Stimulated activated CD4-positive, alpha-beta T cell treated with anti-CD3 and anti-CD28 coated beads, Interleukin-4, amount 100 ng/mL, for 1 hour (primary cell): ENCODE measurements at regions not wholly inside any gene's neighbourhood (a gene's known extent, or its start where the extent isn't known, plus 50 kb on each side); places are given as distances from the start of the nearest gene placed in this dataset.
"Not testable (repeated sequence)": the region's sequence is repeated elsewhere in the genome, so short reads cannot be mapped to it uniquely, and the experiment has no call there.

ENCODE experiments used
- DNase-seq: peaks from one replicate; pipeline ENCODE4 v3.0.0-alpha.2; 2020

DNA sequence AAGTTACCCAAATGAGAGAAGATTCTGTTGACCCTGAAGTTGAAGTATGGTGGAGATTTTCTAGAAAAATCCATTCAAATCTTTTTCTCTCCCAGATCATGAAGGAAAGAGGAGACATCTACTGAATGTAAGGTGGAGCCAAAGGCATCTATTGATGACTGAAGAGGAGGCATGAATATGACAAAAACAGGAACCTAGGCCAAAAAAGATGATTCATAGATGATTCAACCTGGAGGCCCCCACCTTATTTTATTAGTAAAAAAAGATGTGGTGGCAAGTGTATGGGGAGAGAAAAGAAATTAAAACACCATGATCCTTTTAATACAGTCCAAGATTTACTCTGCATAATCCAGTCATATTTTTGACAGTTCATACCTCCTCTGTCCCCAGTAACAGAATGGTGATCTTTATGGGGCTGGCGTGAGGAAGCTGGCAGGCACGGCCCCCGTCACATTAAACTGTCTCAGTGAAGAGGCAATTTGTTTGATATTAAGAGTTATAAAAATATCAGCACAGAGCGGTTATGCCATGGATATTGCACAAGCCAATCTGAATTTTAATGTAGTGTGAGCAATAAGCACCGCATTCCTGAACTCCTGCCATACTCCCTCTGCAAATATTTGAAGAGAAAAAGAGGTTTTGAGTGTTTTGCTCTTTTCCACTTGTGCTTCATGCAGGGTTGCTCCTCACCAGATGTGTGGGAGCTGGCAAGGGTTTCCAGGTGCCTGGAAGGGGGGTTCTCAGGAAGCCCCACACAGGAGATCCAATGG, 94.4 kb downstream of the TRIM43 start:
- DNase-seq, result not testable (repeated sequence)

DNA sequence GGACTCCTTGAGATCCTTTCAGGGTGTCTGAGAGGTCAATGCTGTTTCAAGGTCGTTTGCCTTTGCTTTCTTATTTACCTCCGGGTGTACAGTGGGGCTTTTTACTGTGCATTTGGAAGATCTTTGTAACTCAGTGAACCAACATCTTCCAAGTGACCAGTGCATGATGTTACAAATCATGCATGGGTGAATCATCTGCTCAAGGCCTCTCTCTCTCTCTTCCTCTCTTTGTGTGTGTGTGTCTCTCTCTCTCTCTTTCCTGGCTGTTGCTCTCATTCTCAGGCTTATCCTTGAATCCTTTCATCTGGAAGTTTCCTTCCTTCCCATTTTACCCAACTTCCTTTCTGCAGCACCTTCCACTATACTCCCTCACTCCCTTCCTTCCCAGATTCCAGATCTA, 96.1 kb downstream of the TRIM43 start:
- DNase-seq, result not testable (repeated sequence)

GRCh38 chr2:95691210-95691609, 99.4 kb downstream of the TRIM43 start:
- not testable (repeated sequence) for DNase-seq

DNA sequence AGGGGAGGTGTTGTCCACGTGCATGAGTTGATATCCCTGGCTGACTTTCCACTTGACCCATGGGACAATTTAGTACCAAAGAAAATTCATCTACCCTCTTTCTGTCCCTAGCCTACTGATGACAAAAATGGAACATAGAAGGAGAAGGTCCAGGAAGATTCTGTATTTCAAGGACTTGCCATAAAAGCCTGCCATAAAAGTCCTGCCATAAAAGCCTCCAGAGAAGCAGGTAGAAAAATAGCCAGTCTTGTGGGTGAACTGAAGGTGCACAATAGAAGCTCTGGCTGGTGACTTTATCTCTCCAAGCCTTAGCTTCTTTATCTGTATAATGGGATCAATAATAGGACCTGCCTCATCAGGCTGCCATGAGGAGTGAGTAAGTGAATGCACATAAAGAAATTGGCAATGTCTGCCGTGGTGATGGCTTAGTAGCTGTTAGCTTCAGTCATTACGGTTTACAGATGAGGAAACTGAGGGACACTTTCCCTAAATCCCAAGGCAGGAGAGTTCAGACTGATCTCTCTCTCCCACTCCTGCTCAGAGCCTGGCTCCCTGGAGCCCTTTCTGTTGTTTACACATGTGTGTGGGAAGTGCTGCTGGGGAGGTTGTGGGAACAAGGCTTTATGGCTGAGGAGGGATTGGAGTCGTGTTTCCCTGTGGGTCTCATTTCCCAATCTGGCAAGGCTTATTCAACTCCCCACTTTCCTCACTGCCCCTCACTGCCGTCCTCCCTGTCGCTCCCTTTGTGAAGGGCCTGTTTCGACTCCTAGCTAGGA, 101.5 kb downstream of the TRIM43 start:
- not testable (repeated sequence) for DNase-seq

DNA sequence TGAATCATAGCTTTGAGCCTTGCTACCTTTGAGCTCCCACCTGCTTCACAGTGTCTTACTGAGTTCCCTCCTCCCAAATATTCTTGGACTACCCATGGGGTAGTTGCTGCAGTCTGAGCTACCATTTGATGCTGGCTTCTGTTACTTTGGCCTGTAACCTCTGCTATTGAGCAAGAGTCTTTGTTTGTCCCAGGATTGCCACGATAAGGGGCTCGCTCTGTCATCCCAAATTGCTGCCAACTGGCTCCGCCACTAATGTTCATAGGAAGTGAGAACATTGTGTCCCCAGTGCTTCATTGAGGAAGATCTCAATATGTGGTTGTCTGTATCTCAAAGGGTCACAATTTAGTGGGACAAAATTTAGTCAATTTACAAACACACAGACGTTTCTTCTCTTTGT, 103.8 kb downstream of the TRIM43 start:
- no peak for DNase-seq

- DNase-seq, result no peak
Observed at GRCh38 chr2:95698146-95698545, 106.3 kb downstream of the TRIM43 start.

DNA sequence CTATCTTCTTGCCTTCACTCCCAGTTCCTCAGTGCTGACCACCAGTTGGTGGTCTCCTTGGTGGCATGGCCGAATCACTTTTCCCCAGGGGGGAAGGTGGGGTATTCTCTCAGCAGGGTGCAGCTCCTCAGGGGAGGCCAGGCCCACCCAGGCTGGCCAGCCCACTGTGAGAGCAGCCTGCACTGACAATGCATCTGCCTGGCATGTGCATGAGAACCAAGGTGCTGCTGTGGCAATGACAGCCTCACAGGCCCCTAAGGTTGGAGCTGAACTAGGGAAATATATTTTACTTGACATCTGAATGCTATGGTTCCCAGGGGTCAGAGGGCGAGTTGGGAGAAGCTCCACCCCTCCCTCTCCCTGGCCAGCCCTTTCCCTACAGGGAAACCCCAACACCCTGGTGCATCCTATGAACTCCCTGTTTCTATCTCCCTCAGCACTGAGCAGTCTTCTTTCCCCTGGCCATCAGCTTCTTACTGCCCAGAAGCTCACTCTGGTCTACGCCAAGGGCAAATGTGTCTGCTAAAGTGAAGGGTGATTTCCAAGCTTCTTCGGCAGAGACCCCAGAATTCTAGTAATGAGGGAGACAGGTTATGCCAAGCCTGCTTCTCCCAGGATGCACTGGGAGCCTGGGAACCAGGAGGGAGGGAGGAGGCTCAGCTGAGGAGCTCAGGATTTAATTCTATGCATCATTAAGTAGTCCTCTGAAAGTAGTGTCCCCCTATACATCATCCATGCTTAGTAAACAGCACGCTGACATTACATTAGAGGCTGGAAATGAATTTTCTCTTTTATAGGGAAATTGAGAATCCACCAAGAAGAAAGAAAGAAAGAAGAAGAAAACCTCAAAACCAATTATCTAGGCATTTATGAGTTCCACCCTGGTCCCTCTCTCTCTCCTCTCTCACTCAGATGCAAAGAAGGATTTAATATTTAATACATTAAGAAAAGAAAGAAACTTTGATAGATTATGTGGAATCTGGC, 107.7 kb downstream of the TRIM43 start:
- not testable (repeated sequence) for DNase-seq

GRCh38 chr2:95700519-95700918, 108.7 kb downstream of the TRIM43 start:
- DNase-seq, result no peak

- no peak for DNase-seq
Observed at GRCh38 chr2:95702471-95702870, 110.7 kb downstream of the TRIM43 start.

DNA sequence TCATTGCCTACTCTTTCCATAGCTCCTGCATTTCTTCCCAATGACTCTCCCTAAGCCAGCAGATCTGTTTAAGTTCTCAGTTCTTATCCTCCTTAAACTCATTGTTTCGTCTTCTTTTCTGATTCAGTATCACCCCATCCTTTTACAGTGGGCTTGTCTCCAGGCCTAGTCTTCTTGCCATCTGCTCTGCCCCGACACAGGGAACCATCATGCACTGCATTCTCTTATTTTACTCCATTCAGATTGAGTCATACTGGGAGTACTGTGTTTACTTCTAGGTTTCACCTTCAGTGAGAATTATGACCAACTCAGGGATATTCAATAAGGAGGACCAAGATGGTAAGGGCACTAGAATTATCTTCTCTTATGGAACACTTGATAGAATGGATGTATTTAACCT, 115.4 kb downstream of the TRIM43 start:
- DNase-seq, result not testable (repeated sequence)

GRCh38 chr2:95707837-95708236, 116.0 kb downstream of the TRIM43 start:
- no peak for DNase-seq

DNA sequence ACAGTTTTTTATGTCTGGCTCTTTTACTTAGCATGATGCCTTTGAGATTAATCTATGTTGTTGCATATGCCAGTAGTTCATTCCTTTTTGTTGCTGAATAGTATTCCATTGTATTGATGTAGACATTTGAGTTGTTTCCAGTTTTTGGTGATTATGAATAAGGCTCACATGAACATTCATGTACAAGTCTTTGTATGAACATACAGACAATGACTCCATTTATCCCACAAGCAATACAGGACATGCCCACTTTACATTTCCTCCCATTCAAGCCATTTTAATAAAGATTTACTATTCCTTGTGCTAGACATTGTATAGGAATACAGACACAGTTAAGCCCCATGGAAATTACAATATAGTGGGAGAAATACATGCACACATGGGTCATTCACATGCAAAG, 118.0 kb downstream of the TRIM43 start:
- DNase-seq, result no peak

GRCh38 chr2:95713470-95714177, 121.8 kb downstream of the TRIM43 start:
- not testable (repeated sequence) for DNase-seq

DNA sequence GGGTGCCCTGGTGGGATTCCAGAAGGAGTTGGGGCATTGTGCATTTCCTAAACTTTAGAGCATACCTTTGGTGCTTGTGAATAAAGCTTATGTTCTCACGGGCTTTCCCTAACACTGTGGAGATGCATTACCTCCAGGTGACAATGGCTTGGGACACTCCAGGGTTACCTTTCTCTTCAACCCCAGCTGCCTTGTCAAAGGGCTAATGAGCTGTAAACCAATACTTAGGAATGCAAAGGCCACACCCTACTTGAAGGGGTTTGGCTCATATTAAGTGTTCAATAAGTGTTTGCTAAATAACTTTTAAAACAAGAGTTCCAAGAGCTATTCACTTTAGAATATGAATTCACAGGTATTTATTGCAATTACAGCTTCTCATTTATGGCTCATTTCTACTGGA, 122.6 kb downstream of the TRIM43 start:
- not testable (repeated sequence) for DNase-seq

- no peak for DNase-seq
Observed at GRCh38 chr2:95719473-95720060, 127.8 kb downstream of the TRIM43 start.

DNA sequence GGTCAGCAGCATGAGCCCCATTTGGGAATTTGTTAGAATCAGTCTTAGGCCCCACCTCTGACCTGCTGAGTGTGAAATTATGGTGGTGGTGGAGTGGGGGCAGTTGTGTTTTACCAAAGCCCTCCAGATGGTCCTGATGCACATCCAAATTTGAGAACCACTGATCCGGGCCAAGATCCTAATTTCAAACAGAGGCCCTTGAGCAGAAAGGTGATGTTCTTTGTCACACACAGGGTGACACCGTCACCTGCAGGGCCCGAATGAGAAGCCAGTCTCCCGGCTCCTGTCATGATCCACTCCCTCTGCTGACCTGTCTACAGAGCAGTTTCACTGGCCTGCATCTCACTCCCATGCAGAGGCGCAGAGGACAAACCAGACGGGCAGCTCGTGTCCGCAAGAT, 129.9 kb downstream of the TRIM43 start:
- no peak for DNase-seq

GRCh38 chr2:95722131-95722697, 130.4 kb downstream of the TRIM43 start:
- no peak for DNase-seq

DNA sequence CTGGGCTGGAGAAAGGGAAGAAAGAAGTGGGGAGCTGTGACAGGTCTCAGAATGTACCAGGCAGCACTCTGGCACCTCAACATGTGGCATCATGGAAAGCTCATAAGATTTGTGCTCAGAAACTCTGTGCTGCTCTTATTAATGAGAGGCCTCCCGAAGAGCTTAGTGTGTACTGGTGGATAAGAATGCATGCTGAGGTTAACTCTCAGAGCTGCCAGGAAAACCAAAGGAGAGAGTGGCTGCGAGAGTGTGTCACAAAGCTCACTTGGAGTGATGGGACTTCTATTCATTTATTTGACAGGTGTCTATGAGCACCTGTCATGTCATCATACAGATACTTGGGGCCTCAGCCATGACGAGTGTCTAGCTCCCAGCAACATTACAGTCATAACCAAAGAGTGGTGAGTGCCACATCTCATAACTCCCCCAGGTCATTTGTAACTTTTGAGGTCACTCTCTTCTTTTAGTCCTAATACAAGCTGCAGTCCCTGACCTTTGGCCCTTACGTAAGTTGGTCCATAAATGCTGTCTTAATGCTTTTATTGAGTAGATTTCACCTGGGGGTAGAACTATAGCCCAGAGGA, 131.9 kb downstream of the TRIM43 start:
- DNase-seq, result not testable (repeated sequence)

DNA sequence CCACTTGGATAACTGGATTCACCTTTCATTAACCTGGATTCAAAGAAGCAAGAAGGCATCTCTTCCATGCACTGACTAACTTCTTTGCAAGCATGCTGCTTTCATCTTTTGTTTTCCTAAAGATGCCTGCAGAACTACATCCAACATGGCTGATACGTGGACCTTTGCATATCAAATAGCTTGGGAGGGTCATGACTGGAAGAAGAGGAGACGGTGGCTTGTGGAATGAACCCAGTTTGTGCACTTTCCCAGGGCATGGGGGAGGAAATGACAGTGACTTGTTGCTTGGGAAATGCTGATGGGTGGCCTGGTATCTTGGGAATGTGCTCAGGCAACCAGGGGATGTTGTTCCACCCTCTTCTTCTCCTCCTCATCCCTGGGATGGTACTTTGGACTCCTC, 133.4 kb downstream of the TRIM43 start:
- DNase-seq, result not testable (repeated sequence)

GRCh38 chr2:95725677-95726076, 133.9 kb downstream of the TRIM43 start:
- DNase-seq, result not testable (repeated sequence)

DNA sequence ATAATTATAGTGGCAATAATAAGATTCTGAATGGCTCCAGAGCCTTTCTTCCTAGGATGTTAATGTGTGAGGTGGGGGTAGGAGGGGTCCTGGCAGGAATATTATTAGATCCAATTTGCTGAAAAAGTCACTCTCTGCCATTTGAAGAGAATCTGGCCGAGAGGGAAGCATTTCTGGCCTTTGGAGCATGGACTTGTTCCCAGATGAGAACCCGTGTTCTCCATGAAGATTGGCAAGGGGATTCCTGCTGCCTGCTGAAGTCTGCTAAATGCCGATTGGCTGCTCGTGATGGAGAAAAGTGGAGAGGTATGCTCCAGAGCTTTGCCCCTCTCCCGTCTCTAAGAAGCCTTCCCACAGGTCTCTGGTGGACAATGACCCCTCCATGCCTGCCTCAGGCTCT, 135.6 kb downstream of the TRIM43 start:
- not testable (repeated sequence) for DNase-seq
